ENCODE measurements at regions not wholly inside any gene's neighbourhood (a gene's known extent, or its start where the extent isn't known, plus 50 kb on each side); places are given as distances from the start of the nearest gene placed in this dataset.
"Not testable (repeated sequence)": the region's sequence is repeated elsewhere in the genome, so short reads cannot be mapped to it uniquely, and the experiment has no call there.

DNA sequence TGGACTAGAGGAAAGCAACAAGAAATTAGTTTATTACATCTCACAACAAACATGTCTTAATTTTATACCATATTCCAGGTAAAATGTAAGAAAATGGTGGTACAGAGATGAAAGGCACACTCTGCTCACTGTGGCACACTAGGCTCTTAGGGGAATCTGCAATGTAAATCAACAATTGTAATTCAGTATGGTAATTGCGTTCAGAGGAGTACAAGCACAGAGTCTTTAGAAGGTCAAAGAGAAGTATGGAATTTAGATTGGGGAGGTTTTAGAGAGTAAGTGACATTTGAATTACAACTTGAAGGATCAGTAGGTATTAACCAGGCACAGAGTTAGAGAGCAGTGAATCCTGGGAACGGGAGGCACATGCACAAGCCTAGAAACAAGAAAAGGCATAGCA is 694.0 kb upstream of the USP15 start:
- DNase-seq (ENCODE audit: low read depth) = no peak
- TF ChIP-seq, protein P1, sequence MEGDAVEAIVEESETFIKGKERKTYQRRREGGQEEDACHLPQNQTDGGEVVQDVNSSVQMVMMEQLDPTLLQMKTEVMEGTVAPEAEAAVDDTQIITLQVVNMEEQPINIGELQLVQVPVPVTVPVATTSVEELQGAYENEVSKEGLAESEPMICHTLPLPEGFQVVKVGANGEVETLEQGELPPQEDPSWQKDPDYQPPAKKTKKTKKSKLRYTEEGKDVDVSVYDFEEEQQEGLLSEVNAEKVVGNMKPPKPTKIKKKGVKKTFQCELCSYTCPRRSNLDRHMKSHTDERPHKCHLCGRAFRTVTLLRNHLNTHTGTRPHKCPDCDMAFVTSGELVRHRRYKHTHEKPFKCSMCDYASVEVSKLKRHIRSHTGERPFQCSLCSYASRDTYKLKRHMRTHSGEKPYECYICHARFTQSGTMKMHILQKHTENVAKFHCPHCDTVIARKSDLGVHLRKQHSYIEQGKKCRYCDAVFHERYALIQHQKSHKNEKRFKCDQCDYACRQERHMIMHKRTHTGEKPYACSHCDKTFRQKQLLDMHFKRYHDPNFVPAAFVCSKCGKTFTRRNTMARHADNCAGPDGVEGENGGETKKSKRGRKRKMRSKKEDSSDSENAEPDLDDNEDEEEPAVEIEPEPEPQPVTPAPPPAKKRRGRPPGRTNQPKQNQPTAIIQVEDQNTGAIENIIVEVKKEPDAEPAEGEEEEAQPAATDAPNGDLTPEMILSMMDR (IDR thresholded peaks at IDR 0.05; ENCODE audit: insufficient read depth, low read depth, low read length) = no peak
- no peak overlapping the region for H3K4me3 ChIP-seq (ENCODE audit: low read depth, low read length)

DNA sequence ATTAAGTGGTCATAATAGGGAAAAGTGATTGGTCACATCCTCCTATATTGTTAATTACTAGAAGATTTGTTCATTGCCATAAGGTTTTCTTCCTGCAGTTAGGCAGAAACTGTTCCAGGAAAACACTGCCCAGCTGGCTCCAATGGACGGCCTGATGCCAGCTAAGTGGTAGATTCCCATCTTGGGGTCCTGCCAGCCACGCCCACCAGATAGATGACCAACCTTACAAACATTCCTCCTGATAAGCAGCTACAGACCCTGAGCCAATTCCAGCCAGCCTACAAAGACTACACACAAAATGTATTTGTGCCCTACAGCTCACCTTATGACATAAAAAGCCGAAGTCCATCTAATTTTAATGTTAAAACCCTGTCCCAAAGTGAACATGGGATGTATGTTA is 685.9 kb upstream of the USP15 start:
- no peak for DNase-seq (ENCODE audit: low read depth)
- no peak overlapping the region for H3K4me3 ChIP-seq (ENCODE audit: low read depth, low read length)
- TF ChIP-seq, protein P1 (IDR thresholded peaks at IDR 0.05; ENCODE audit: insufficient read depth, low read depth, low read length) = no peak

DNA sequence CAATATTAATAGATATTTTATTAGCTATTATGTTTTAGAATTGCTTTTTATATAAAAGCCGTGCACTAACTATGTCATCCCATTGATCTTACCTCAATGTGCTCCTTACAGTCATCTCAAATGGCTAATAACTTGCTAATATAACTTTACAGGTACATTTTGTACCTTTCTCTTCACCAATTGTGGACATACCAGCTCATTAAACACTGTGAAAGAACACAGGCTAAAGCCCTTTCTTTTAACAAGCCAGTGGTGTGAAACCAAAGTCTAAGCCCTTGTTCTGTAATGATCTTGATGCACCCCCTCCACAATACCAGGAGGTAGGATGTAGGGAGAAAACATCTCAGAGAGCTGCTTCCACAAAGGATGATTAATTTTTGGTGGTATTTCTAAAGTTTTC is 675.3 kb upstream of the USP15 start:
- DNase-seq (ENCODE audit: low read depth) = no peak
- TF ChIP-seq, protein P1 (IDR thresholded peaks at IDR 0.05; ENCODE audit: insufficient read depth, low read depth, low read length) = no peak
- no peak overlapping the region for H3K4me3 ChIP-seq (ENCODE audit: low read depth, low read length)

DNA sequence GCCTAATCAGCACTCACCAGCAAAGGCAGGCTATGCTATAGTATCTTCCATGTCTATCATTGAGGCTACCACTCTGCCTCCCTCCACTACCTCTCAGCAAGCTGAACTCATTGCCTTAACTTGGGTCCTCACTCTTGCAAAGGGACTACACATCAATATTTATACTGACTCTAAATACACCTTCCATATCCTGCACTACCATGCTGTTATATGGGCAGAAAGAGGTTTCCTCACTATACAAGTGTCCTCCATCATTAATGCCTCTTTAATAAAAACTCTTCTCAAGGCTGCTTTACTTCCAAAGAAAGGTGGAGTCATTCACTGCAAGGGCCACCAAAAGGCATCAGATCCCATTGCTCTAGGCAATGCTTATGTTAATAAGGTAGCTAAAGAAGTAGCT is 669.3 kb upstream of the USP15 start:
- not testable (repeated sequence) for H3K4me3 ChIP-seq (ENCODE audit: low read depth, low read length); DNase-seq (ENCODE audit: low read depth)

DNA sequence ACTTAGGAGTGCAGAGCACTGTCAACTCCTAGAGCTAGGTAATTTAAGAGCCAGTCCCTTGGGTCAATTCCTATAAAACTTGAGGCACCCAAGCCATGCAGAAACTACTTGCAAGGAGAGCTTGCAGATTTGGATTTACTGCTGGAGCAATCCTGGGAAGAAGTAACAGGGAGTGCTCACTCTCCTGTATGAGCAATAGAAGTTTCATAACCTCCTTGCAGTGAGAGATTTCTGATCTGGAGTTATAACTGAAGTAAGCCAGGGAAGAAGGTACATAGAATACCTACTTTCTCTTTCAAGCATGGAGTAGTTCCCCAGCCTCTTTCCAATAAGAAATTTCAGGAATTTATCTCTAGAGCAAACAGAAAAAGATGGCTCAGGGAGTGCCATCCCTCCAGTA is 650.1 kb upstream of the USP15 start:
- DNase-seq (ENCODE audit: low read depth) = no peak
- no peak overlapping the region for H3K4me3 ChIP-seq (ENCODE audit: low read depth, low read length)
- TF ChIP-seq, protein P1 (IDR thresholded peaks at IDR 0.05; ENCODE audit: insufficient read depth, low read depth, low read length) = no peak

DNA sequence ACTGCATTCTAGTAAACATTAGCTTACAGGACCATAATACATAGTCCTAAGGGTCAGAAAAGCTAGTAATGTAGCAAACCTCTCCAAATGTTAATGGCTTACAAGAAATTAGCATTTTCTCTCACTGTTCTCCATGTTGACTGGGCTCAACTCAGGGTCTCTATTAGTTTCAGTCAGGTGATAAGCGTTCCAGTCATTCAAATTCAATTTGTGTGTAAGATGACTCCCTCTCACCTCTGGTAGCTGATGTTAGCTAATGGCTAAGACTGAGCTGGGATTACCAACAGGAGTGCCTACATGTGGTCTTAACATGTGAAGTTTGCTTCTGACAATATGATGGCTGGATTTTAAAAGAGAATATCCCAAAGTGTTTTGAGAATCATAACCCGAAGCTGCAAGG is 630.5 kb upstream of the USP15 start:
- no peak for DNase-seq (ENCODE audit: low read depth)
- TF ChIP-seq, protein P1 (IDR thresholded peaks at IDR 0.05; ENCODE audit: insufficient read depth, low read depth, low read length) = no peak
- no peak overlapping the region for H3K4me3 ChIP-seq (ENCODE audit: low read depth, low read length)

DNA sequence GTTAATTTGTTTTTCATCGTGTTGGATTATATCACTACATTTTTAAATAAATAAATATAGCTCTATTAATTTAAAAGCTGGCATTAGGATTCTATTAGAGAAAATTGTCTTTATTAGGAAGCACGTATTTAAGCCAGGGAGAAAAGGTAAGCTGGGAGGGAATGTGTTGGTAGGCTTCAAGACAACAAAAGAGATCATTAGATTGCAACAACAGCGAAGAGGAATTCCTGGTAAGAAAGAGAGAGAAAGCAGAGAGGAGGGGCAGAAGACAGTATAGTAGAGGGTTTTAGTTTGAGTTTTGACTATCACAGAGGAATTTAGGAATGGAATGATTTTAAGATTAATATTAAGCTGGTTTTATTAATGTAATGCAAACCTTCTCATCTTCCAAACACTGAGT is 613.6 kb upstream of the USP15 start:
- no peak for DNase-seq (ENCODE audit: low read depth)
- TF ChIP-seq, protein P1 (IDR thresholded peaks at IDR 0.05; ENCODE audit: insufficient read depth, low read depth, low read length) = no peak
- H3K4me3 ChIP-seq (ENCODE audit: low read depth, low read length) = no peak overlapping the region
